ENCODE measurements at regions not wholly inside any gene's neighbourhood (a gene's known extent, or its start where the extent isn't known, plus 50 kb on each side); places are given as distances from the start of the nearest gene placed in this dataset.

DNA sequence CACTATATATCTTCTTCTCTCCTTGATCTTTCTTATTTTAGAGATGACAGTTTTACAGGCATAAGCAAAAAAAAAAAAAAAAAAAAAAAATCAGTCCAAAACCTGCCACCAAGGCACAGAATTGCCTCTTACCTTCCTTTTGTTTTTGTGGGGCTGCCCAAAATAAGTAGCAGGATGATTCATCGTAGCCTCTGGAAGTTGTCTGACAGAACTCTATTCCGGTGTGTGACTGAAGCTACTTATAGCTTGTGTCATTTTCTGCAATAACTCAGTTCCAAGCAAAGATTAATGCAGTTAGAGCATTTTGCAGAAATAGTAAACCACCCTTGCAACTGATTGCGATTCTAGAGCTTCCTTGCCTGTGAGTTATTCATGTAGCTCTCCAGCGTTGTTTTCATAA lies 186.8 kb downstream of the KIF2B start:
- TF ChIP-seq, protein P1, sequence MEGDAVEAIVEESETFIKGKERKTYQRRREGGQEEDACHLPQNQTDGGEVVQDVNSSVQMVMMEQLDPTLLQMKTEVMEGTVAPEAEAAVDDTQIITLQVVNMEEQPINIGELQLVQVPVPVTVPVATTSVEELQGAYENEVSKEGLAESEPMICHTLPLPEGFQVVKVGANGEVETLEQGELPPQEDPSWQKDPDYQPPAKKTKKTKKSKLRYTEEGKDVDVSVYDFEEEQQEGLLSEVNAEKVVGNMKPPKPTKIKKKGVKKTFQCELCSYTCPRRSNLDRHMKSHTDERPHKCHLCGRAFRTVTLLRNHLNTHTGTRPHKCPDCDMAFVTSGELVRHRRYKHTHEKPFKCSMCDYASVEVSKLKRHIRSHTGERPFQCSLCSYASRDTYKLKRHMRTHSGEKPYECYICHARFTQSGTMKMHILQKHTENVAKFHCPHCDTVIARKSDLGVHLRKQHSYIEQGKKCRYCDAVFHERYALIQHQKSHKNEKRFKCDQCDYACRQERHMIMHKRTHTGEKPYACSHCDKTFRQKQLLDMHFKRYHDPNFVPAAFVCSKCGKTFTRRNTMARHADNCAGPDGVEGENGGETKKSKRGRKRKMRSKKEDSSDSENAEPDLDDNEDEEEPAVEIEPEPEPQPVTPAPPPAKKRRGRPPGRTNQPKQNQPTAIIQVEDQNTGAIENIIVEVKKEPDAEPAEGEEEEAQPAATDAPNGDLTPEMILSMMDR (IDR thresholded peaks at IDR 0.05; ENCODE audit: insufficient read depth, low read length, poor library complexity, severe bottlenecking) = no peak
- TF ChIP-seq EZH2phosphoT487 (conservative IDR thresholded peaks at IDR 0.05; ENCODE audit: low read length) = no peak
